ENCODE measurements at regions not wholly inside any gene's neighbourhood (a gene's known extent, or its start where the extent isn't known, plus 50 kb on each side); places are given as distances from the start of the nearest gene placed in this dataset.

DNA sequence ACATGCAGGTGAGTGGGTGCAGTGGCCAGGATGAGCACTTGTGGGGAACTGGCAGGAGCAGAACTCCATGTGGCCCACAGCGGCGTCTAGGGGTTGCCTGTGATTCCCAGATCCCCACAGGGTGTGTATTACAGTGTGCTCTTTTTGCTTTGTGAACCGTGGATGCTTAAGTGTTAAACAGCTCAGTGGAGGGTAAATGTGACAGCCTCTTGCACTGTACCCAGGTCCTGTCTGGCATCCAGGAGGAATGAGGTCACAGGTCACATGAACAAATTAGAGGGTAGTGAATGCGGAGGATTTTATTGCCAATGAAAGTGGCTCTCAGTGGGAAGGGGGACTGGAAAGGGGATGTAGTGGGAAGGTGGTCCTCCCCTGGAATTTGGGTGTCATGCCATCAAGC lies 447.8 kb downstream of the SPRY1 start:
- Mint-ChIP-seq H3K4me1 (no peaks in the 10 kb centered on the region), H3K4me3 (no peak overlapping the region), H3K36me3 (no peaks in the 10 kb centered on the region), H3K9me3 (no peaks in the 10 kb centered on the region), H3K27ac (no peak overlapping the region), H3K27me3 (no peaks in the 10 kb centered on the region)
- DNase-seq (no peak), ATAC-seq (replicated peaks) (no peak)

GRCh38 chr4:123846092-123846491 lies 449.5 kb downstream of the SPRY1 start:
- H3K36me3 Mint-ChIP-seq, result no peaks in the 10 kb centered on the region

DNA sequence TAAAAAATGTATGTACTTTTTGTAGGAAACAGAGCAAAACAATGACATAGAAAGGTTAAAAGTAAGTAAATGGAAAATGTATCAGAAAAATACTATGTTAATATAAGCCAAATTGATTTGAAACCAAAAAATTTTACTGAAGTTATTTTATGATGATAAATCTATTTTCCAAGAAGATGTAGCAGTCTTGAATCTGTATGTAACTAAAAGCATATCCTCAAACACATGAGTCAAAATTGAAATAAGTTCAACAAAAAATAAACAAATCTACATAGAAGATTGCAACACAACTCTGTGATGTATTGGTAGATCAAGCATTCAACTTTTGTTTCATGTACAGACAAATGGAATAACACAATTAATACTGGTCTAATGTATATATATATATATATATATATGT lies 450.0 kb downstream of the SPRY1 start:
- DNase-seq (no peak), ATAC-seq (replicated peaks) (no peak)
- H3K9me3 Mint-ChIP-seq, result no peaks in the 10 kb centered on the region
- H3K4me1 Mint-ChIP-seq, result no peaks in the 10 kb centered on the region
- no peaks in the 10 kb centered on the region for H3K36me3 Mint-ChIP-seq
- H3K4me3 Mint-ChIP-seq, result no peak overlapping the region
- H3K27me3 Mint-ChIP-seq, result no peaks in the 10 kb centered on the region
- no peak overlapping the region for H3K27ac Mint-ChIP-seq

More at GRCh38 chr4:123846092-123846491, 449.5 kb downstream of the SPRY1 start:
- H3K9me3 Mint-ChIP-seq, result no peaks in the 10 kb centered on the region
- DNase-seq (no peak), ATAC-seq (replicated peaks) (no peak)
- H3K4me3 Mint-ChIP-seq, result no peak overlapping the region
- H3K27ac Mint-ChIP-seq, result no peak overlapping the region
- H3K27me3 Mint-ChIP-seq, result no peaks in the 10 kb centered on the region
- H3K4me1 Mint-ChIP-seq, result no peaks in the 10 kb centered on the region

DNA sequence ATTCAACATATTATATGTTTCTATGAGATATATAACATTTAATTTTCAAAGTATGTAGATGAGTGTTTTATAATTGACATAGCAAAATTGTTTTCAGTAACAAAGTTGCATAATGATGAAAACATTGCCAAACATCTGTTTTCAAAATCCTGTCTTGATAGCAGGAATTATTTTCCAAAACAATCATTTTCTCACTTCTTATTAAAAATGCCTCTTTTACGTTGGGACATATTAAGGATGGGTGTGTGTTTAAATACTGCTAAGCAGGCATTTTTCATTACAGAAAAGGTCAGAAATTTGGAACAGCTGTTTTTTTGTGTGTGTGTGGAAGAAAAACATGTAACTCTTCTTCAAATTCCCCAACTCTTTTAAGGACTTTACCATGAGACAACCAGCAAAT lies 452.0 kb downstream of the SPRY1 start:
- ATAC-seq (replicated peaks), result no peak
- Mint-ChIP-seq H3K4me3 (no peak overlapping the region), H3K27me3 (no peaks in the 10 kb centered on the region), H3K27ac (no peak overlapping the region), H3K9me3 (no peaks in the 10 kb centered on the region), H3K4me1 (no peaks in the 10 kb centered on the region), H3K36me3 (no peaks in the 10 kb centered on the region)
- no peak for DNase-seq

- Mint-ChIP-seq H3K27ac (no peak overlapping the region), H3K27me3 (no peaks in the 10 kb centered on the region), H3K9me3 (no peaks in the 10 kb centered on the region), H3K36me3 (no peaks in the 10 kb centered on the region), H3K4me3 (no peak overlapping the region), H3K4me1 (no peaks in the 10 kb centered on the region)
- no peak for DNase-seq
- ATAC-seq (replicated peaks), result no peak
Observed at GRCh38 chr4:123849495-123849894, 452.9 kb downstream of the SPRY1 start.

DNA sequence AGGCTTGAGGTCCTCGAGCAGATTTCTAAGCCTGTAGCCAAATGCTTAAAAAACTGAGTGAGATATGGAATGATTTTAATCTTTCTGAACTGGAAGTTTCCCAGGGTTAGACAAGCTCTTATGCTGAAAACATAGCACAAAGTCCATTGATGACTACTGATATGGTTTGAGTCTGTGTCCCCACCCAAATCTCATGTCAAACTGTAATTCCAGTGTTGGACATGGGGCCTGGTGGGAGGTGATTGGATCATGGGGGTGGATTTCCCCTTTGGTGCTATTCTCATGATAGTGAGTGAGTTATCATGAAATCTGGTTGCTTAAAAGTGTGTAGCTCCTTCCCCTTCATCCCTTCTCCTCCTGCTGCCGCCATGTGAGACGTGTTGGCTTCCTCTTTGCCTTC lies 454.9 kb downstream of the SPRY1 start:
- Mint-ChIP-seq H3K27me3 (no peaks in the 10 kb centered on the region), H3K27ac (no peak overlapping the region), H3K4me3 (no peak overlapping the region), H3K4me1 (no peaks in the 10 kb centered on the region), H3K36me3 (no peaks in the 10 kb centered on the region), H3K9me3 (no peaks in the 10 kb centered on the region)
- ATAC-seq (replicated peaks) (no peak), DNase-seq (no peak)

DNA sequence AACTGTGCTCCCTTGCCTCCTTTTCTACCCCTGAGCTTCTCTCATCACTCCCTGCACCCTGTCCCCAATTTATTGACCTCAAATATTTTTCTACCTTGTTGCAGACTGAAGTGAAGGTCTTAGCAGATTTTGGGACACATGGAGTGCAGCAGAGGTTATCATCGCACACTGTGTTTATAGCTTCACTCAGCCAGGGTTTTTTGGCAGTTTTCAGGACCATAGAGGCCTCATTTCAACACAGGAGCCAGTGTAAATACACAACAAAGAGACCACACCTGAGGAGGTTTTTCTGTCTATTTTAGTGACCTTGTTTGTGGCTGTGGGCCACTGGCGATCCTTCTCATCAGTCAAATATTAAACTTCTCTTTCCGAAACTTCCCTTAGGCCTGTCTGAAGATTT lies 457.1 kb downstream of the SPRY1 start:
- Mint-ChIP-seq H3K4me3 (no peak overlapping the region), H3K4me1 (no peaks in the 10 kb centered on the region), H3K36me3 (no peaks in the 10 kb centered on the region), H3K27me3 (no peaks in the 10 kb centered on the region), H3K9me3 (no peaks in the 10 kb centered on the region), H3K27ac (no peak overlapping the region)
- DNase-seq (no peak), ATAC-seq (replicated peaks) (no peak)

GRCh38 chr4:123856689-123857545 lies 460.3 kb downstream of the SPRY1 start:
- no peak overlapping the region for H3K4me3 Mint-ChIP-seq
- H3K27me3 Mint-ChIP-seq, result no peaks in the 10 kb centered on the region
- no peaks in the 10 kb centered on the region for H3K4me1 Mint-ChIP-seq
- no peak for DNase-seq
- H3K27ac Mint-ChIP-seq, result no peak overlapping the region
- no peaks in the 10 kb centered on the region for H3K9me3 Mint-ChIP-seq
- no peak for ATAC-seq (replicated peaks)
- no peaks in the 10 kb centered on the region for H3K36me3 Mint-ChIP-seq

- Mint-ChIP-seq H3K36me3 (no peaks in the 10 kb centered on the region), H3K9me3 (no peaks in the 10 kb centered on the region), H3K27ac (no peak overlapping the region), H3K27me3 (no peaks in the 10 kb centered on the region), H3K4me3 (no peak overlapping the region), H3K4me1 (no peaks in the 10 kb centered on the region)
- ATAC-seq (replicated peaks) (no peak), DNase-seq (no peak)
Observed at GRCh38 chr4:123858465-123858864, 461.9 kb downstream of the SPRY1 start.

DNA sequence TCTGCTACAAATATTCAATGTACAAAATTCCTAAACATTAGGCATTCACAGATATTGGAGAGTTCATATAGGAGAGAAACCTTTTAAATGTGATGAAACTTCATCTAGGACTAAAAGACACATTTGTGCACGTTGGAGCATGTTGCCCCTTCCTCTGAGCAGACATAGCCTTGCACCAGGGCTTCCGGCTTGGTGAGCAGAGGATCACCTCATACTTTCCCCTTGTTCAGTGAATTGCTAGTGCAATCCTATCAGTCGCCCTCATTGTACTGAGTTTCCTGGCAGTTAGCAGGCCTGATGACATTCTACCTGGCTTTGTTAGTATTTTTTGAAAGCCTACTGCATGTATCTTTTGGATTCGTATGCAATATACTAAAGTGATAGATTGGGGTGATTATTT lies 466.2 kb downstream of the SPRY1 start:
- ATAC-seq (replicated peaks), result no peak
- Mint-ChIP-seq H3K4me3 (no peak overlapping the region), H3K27ac (no peak overlapping the region), H3K36me3 (no peaks in the 10 kb centered on the region), H3K27me3 (no peaks in the 10 kb centered on the region), H3K9me3 (no peaks in the 10 kb centered on the region), H3K4me1 (no peaks in the 10 kb centered on the region)
- DNase-seq, result no peak

GRCh38 chr4:123866796-123867195 lies 470.2 kb downstream of the SPRY1 start:
- Mint-ChIP-seq H3K4me3 (no peak overlapping the region), H3K9me3 (no peaks in the 10 kb centered on the region), H3K27ac (no peak overlapping the region), H3K27me3 (peaks cover 0 to 4% of the 10 kb centered on the region in 2 donors), H3K4me1 (no peaks in the 10 kb centered on the region), H3K36me3 (no peaks in the 10 kb centered on the region)
- ATAC-seq (replicated peaks), result no peak
- DNase-seq, result no peak

DNA sequence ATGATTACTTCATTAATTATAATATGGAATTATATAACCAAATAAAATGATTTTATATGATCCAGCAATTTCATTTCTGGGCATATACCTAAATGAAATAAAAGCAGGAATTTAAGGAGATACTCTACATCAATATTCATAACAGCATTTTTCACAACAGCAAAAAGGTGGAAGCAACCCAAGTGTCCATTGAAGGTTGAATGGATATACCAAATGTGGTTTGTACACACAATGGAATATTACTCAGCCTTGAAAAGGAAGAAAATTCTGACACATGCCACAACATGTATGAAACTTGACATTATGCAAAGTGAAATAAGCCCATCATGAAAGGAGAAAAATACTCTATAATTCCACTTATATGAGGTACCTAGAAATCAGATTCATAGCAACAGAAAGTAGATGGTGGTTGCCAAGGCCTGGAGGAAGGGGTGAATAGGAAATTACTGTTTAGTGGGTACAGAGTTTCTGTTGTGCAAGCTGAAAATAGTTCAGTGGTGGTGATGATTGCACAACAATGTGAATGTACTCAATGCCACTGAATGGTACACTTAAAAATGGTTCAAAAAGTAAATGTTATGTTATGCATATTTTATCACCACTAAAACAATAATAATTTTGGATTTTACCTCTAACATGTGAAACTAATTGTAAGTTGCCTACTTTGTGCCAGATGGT lies 471.5 kb downstream of the SPRY1 start:
- DNase-seq (no peak), ATAC-seq (replicated peaks) (no peak)
- Mint-ChIP-seq H3K4me1 (no peaks in the 10 kb centered on the region), H3K9me3 (no peaks in the 10 kb centered on the region), H3K27ac (no peak overlapping the region), H3K4me3 (no peak overlapping the region), H3K36me3 (no peaks in the 10 kb centered on the region), H3K27me3 (peaks cover 0 to 4% of the 10 kb centered on the region in 2 donors)

- H3K4me1 Mint-ChIP-seq, result no peaks in the 10 kb centered on the region
- no peaks in the 10 kb centered on the region for H3K36me3 Mint-ChIP-seq
- no peak overlapping the region for H3K4me3 Mint-ChIP-seq
- peaks cover 0 to 4% of the 10 kb centered on the region in 2 donors for H3K27me3 Mint-ChIP-seq
- DNase-seq (no peak), ATAC-seq (replicated peaks) (no peak)
- no peak overlapping the region for H3K27ac Mint-ChIP-seq
- no peaks in the 10 kb centered on the region for H3K9me3 Mint-ChIP-seq
Observed at GRCh38 chr4:123869286-123870215, 473.0 kb downstream of the SPRY1 start.

DNA sequence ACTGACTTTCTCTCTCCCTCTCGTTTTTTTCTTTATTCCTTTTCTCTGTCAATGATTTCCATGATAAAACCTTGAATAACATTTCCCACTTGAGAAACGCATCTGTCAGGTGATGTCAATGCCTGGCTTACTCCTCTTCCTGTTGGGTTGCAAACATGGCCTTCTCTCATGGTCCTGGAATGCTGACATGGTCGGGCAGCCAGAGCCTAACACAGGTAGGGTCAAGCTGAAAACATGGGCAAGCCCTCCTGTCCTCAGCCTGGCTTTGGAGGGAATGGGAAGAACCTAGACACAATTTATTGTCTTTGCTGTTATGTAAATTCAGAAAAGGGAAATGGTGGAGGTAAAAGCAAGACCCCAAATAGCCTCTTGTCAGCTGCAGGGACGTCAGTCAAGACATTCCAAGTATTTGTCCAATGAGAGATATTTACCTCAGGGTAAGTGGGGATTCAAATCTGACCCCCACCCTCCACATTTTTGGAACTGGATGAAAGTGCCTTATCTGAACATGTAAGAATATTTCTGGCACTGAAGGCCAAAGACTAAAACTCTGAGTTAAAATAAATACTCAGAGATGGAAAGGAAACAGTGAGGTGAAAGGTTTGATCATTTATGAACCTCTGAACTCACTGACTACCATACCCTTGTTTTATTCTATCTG lies 473.8 kb downstream of the SPRY1 start:
- Mint-ChIP-seq H3K27ac (no peak overlapping the region), H3K36me3 (no peaks in the 10 kb centered on the region), H3K27me3 (peaks cover 0 to 4% of the 10 kb centered on the region in 2 donors), H3K4me1 (no peaks in the 10 kb centered on the region), H3K4me3 (no peak overlapping the region), H3K9me3 (no peaks in the 10 kb centered on the region)
- DNase-seq, result no peak
- no peak for ATAC-seq (replicated peaks)
